Thymus (tissue), 11 donors: ENCODE measurements at regions not wholly inside any gene's neighbourhood (a gene's known extent, or its start where the extent isn't known, plus 50 kb on each side); places are given as distances from the start of the nearest gene placed in this dataset.

Source experiments
- DNase-seq, 9 donors: peaks; one replicate each; pipeline ENCODE4 v3.0.0-alpha.2; 2013; ENCODE audit warnings: low spot score in 9 of 9, low read depth in 6 of 9, missing footprints in 1 of 9
- H3K27ac ChIP-seq, 2 donors: one replicate each; pipeline ENCODE4 v1.5.1; 2013; ENCODE audit warnings: control low read depth in 1 of 2, low read depth in 1 of 2, low read length in 1 of 2, mild to moderate bottlenecking in 1 of 2, moderate library complexity in 1 of 2
- H3K27me3 ChIP-seq, 2 donors: one replicate each; pipeline ENCODE4 v1.5.1; 2013; ENCODE audit warnings: low read length in 1 of 2; ENCODE audit not compliant: control insufficient read depth in 2 of 2, insufficient read depth in 1 of 2
- H3K36me3 ChIP-seq, 2 donors: one replicate each; pipeline ENCODE4 v1.5.1; 2013; ENCODE audit warnings: low read length in 1 of 2, mild to moderate bottlenecking in 1 of 2, moderate library complexity in 1 of 2; ENCODE audit not compliant: control insufficient read depth in 2 of 2, insufficient read depth in 2 of 2
- H3K4me1 ChIP-seq, 2 donors: one replicate each; pipeline ENCODE4 v1.5.1; 2013; ENCODE audit warnings: low read length in 2 of 2; ENCODE audit not compliant: control insufficient read depth in 2 of 2, insufficient read depth in 2 of 2
- H3K4me3 ChIP-seq, 2 donors: one replicate each; pipeline ENCODE4 v1.5.1; 2013; ENCODE audit warnings: low read length in 2 of 2, control low read depth in 1 of 2, mild to moderate bottlenecking in 1 of 2
- H3K9me3 ChIP-seq, 2 donors: one replicate each; pipeline ENCODE4 v1.5.1; 2013; ENCODE audit warnings: low read length in 1 of 2, mild to moderate bottlenecking in 1 of 2; ENCODE audit not compliant: control insufficient read depth in 2 of 2, insufficient read depth in 1 of 2
- WGBS: extraction: QIAGEN DNeasy Blood & Tissue Kit; methylation state at CpG from one replicate; pipeline ENCODE4 v1.1.7; 2013; 5-methylcytosine and 5-hydroxymethylcytosine counted together
- donor health status: healthy.

DNA sequence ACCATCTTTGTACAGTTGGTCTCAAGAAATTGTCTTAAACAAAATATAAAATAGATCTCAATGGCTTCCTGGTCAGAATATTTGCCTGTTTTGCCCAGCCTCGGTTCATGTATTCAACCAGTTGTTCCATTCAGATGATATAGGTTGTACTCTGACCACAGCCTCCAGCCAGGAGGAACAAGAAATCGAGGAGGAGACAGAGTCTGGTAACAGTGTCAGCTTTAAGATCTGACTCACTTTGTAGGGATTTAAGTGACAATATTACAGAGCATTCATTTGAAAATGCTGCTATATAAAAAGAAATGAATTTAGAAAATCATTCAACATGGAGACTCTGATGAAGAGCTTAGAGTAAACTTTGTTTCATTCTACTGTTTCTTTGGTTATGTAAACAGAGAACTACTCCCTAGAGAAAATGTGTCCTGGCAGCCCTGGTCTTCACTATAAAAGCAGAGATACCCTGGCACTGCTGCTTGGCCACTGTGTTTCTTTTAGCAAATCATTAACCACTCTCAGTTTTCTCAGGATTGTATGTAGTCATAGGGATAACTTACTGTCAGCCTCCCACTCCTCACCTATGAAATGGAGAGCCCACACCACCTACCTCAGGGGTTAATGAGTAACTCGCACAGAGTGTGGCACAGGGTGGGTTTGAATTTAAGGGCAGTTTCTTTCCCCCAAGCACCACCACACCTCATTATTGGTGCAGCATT lies 53.5 kb downstream of the PAGE2 start:
- Histone ChIP-seq H3K36me3 (no peaks in the 10 kb centered on the region), H3K4me1 (no peaks in the 10 kb centered on the region)

DNA sequence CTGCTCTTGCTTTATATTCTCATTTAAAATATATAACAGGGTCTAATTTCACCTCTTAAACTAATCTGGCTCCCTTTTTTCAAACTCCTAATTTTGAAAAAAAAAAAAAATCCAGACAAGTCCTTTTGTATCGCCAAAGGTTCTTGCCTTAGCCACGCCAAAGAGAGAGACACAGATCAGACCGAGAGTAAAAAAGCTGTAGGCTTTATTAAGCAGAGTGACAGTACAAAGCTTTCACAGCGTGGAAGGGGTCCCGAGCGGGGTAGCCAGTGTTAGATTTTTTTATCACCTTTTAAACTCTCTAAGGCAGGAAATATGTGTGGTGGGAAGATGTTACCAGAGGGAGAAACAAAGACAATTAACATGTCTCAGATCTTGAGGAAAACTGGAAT lies 54.1 kb downstream of the PAGE2 start:
- WGBS = 95% methylated on average over 6 of the region's 6 CpGs

More for the DNA sequence above, 53.5 kb downstream of the PAGE2 start:
- H3K9me3 ChIP-seq = no peaks in the 10 kb centered on the region
- H3K4me3 ChIP-seq = no peak overlapping the region
- no peak for DNase-seq
- H3K27ac ChIP-seq = no peak overlapping the region
- no peaks in the 10 kb centered on the region for H3K27me3 ChIP-seq
- WGBS = over 99% methylated on average over 3 of the region's 3 CpGs

DNA sequence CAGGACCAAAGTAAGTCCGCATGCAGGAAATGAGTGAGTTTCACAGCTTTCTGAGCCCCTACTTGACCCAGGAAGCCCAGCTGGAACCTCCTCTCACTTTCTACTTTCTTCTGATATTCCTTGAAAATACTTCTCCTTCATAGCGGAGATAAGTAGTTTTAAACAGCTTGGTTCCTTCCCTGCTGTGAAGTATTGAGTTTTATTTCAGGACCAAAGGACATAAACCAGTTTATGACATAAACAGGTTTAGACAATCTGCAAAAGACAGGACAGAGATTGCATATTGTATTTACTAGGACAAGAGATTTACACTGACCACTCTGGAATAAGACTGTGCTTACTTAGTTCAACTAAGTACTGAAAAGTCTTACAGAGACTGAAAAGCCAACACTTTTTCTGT lies 54.8 kb downstream of the PAGE2 start:
- H3K9me3 ChIP-seq = no peaks in the 10 kb centered on the region
- WGBS = 96% methylated on average over 2 of the region's 2 CpGs
- no peak overlapping the region for H3K27ac ChIP-seq
- DNase-seq = no peak
- H3K4me3 ChIP-seq = no peak overlapping the region
- H3K4me1 ChIP-seq = no peaks in the 10 kb centered on the region
- no peaks in the 10 kb centered on the region for H3K36me3 ChIP-seq
- no peaks in the 10 kb centered on the region for H3K27me3 ChIP-seq

More for the DNA sequence above, 54.1 kb downstream of the PAGE2 start:
- Histone ChIP-seq H3K9me3 (no peaks in the 10 kb centered on the region), H3K27me3 (no peaks in the 10 kb centered on the region), H3K27ac (no peak overlapping the region), H3K36me3 (no peaks in the 10 kb centered on the region), H3K4me1 (no peaks in the 10 kb centered on the region), H3K4me3 (no peak overlapping the region)
- DNase-seq = no peak

DNA sequence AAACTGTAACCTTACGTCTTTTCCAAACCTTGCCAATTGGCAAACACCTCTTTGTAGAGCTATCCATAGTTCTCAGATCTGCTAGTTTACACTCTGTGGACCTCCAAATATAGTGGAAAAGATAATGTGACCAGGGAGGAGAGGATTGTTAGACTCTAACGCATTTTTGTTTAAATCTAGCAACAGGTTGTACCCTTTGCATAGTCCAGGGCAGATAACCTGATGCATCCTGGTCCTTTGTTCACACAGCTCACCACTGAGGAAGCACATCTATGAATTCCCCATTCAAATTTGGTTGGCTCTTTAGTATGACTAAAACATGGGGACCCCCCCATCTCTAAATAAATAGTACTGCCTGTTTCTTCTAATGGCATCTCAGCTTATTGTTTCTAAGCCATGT lies 55.9 kb downstream of the PAGE2 start:
- Histone ChIP-seq H3K4me3 (no peak overlapping the region), H3K4me1 (no peaks in the 10 kb centered on the region), H3K27ac (no peak overlapping the region), H3K9me3 (no peaks in the 10 kb centered on the region), H3K36me3 (no peaks in the 10 kb centered on the region), H3K27me3 (no peaks in the 10 kb centered on the region)
- WGBS = 97% methylated on average over 2 of the region's 2 CpGs
- no peak for DNase-seq

DNA sequence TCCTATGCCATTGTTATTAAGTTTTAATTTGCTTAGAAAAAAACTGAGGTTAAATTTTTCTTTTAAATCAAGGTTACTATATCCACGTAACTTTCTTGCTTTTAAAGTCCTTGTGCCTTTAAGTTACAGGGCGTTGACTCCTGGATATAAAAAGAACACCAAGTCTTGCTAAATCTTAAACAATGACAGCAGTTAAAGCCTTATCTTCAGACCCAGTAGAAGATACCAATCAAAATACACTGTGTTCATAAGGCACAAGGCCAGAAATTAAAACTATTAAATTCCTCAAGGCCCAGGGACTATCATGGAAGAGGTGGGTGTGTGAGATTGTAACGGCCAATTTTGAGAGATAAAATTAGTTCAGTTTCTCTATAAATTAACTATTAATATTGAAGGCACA lies 60.4 kb downstream of the PAGE2 start:
- 95% methylated on average over 3 of the region's 3 CpGs for WGBS
- H3K4me1 ChIP-seq = no peaks in the 10 kb centered on the region
- no peaks in the 10 kb centered on the region for H3K9me3 ChIP-seq
- H3K27ac ChIP-seq = no peak overlapping the region
- no peaks in the 10 kb centered on the region for H3K27me3 ChIP-seq
- no peak overlapping the region for H3K4me3 ChIP-seq
- no peaks in the 10 kb centered on the region for H3K36me3 ChIP-seq
- DNase-seq = no peak

DNA sequence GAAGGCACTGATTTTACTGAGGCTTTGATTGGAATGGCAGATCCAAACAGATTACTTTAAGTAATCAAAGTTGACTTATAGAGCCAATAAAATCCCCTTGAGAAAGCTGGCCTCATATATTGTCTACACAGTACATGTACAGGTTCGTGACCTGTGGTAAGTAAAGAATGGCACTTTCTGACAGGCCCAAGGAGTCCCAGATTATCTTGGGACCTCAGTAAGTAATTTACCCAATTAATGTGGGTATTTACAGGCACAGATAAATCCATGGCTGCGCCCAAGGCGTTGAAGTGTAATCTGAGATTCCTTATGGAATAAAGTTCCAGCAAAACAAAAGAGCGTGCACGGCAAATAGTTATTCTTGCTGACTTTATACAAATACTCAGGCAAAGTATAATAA lies 62.4 kb downstream of the PAGE2 start:
- H3K27ac ChIP-seq = no peak overlapping the region
- H3K36me3 ChIP-seq = no peaks in the 10 kb centered on the region
- no peak overlapping the region for H3K4me3 ChIP-seq
- WGBS = 98% methylated on average over 5 of the region's 5 CpGs
- H3K27me3 ChIP-seq = no peaks in the 10 kb centered on the region
- no peak for DNase-seq
- H3K4me1 ChIP-seq = no peaks in the 10 kb centered on the region
- H3K9me3 ChIP-seq = no peaks in the 10 kb centered on the region

DNA sequence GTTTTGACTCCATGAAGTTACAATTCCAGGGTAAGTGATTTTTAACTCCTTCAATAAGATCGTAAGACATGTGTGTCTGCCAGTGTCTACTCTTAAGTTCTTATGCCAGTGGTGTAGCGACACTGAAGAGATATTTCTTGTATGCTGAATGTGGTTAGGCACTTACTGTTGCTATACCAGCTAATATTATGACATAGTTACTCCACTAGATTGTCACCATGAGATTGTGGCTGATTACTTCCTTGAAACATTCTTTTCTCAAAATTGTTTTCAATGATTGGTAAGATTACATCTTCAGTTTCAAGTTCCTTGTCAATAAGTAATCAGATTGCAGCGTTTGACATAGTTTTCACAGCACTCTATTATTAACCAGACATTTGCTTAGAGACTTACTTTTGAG lies 60.6 kb upstream of the PAGE5 start:
- no peaks in the 10 kb centered on the region for H3K9me3 ChIP-seq
- H3K4me3 ChIP-seq = no peak overlapping the region
- WGBS = 88% methylated on average over 3 of the region's 3 CpGs
- DNase-seq = no peak
- H3K27ac ChIP-seq = no peak overlapping the region
- H3K36me3 ChIP-seq = no peaks in the 10 kb centered on the region
- H3K4me1 ChIP-seq = peaks cover 0 to 6% of the 10 kb centered on the region in 2 donors
- no peaks in the 10 kb centered on the region for H3K27me3 ChIP-seq

DNA sequence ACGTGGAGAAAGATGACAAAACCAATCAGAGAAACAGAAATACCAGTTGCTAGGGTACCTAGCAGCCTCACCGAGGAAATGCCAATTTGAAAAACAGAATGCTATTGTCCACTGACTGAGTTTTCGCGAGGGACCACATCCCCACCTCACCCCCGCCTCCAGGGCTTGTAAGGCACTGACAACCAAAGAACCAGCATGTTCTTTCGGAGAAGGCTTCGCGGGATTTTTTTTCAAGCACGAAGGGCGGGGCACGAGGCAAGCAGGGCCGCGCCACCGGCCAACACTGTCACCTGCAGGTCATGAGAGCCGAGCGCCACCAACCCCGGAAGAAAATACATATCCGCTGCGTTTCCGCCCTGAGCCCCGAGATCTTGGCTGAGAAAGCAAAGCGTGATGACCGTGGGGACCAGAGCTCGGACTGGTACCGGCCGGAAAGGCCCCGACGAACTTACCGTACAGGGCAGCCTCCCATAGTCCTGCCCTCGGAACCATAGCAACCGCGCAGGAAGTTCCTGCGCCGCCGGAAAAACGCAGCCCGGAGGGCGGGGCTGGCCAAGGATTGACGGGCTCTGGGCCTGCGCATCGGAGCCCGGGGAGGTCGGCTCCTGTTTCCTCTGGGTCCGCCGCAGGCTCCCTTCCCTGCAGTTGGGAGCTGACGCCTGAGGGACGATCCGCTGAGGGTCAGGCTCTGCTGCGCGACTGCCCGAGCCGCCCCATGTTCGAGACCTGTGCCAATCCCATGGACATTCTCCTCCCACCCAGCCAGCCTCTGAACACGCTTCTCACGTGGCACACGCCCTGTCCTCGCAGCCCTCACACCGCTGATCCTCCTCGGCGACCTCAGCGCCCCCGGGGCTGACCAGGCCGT lies 59.2 kb upstream of the PAGE5 start:
- H3K27me3 ChIP-seq = no peaks in the 10 kb centered on the region
- H3K36me3 ChIP-seq = no peaks in the 10 kb centered on the region
- peak overlapping the region; percentile 78 to 88 for H3K27ac ChIP-seq
- H3K4me1 ChIP-seq = peaks cover 0 to 6% of the 10 kb centered on the region in 2 donors
- under 1% methylated on average over 63 of the region's 63 CpGs for WGBS
- H3K4me3 ChIP-seq = peak overlapping the region; percentile 56 to 58
- H3K9me3 ChIP-seq = no peaks in the 10 kb centered on the region
- peak; percentile 78 to 94 (median 83) for DNase-seq

DNA sequence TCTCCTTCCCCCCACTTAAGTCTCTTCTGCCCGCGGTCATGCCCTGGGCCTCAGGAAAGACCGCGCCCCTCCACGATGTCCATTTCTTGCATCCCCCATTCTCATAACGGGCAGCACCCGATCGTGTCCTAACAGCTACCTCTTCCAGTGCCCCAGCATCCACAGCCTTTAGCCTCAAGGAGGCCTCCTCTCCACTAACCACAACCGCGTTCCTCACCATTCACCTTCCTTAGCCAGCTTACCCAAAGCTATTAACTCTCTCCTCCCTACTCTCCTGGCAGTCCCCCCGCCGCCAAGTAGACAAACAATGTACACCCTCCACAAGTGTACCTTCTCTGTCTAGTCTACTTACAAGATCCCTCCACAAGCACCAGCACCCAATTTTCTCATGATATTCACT lies 58.6 kb upstream of the PAGE5 start:
- peak in 3 of 9 donors; percentile 1 to 10 (median 3) for DNase-seq
- H3K9me3 ChIP-seq = no peaks in the 10 kb centered on the region
- H3K36me3 ChIP-seq = no peaks in the 10 kb centered on the region
- H3K27me3 ChIP-seq = no peaks in the 10 kb centered on the region
- peak overlapping the region; percentile 78 to 88 for H3K27ac ChIP-seq
- WGBS = 9% methylated on average over 12 of the region's 12 CpGs
- H3K4me1 ChIP-seq = peaks cover 0 to 6% of the 10 kb centered on the region in 2 donors
- peak overlapping the region; percentile 56 to 58 for H3K4me3 ChIP-seq
